GM23338 (cell line): ENCODE measurements at regions not wholly inside any gene's neighbourhood (a gene's known extent, or its start where the extent isn't known, plus 50 kb on each side); places are given as distances from the start of the nearest gene placed in this dataset.

Source experiments
- ATAC-seq: fragments of 200-7000 bp; cut with Tn5 transposase; 3 replicates; pipeline ENCODE4 v1.9.1; 2020
- DNase-seq: peaks from one replicate; pipeline ENCODE4 v3.0.0-alpha.2; 2015; ENCODE audit warnings: low spot score
- H2AFZ ChIP-seq: fragments of 200-600 bp; sonication (generic); 2 replicates; pipeline ENCODE4 v1.8.0; 2016; ENCODE audit warnings: antibody characterized with exemption, mild to moderate bottlenecking, moderate library complexity
- H3F3A ChIP-seq: fragments of 200-600 bp; sonication (generic); replicated peaks from 2 replicates; pipeline ENCODE4 v1.8.0; 2017; ENCODE audit warnings: antibody characterized with exemption, mixed run types, low read depth
- H3K27ac ChIP-seq: fragments of 200-600 bp; sonication (generic); 2 replicates; pipeline ENCODE4 v1.6.1; 2016; ENCODE audit warnings: low read depth
- H3K27me3 ChIP-seq: fragments of 200-600 bp; sonication (generic); 2 replicates; pipeline ENCODE4 v1.8.0; 2016; ENCODE audit warnings: mild to moderate bottlenecking, mixed run types, moderate library complexity; ENCODE audit not compliant: insufficient read depth
- H3K36me3 ChIP-seq: fragments of 200-600 bp; sonication (generic); 2 replicates; pipeline ENCODE4 v1.8.0; 2016; ENCODE audit warnings: mild to moderate bottlenecking; ENCODE audit not compliant: insufficient read depth
- H3K4me1 ChIP-seq: fragments of 200-600 bp; sonication (generic); 2 replicates; pipeline ENCODE4 v1.8.0; 2016; ENCODE audit warnings: mild to moderate bottlenecking, moderate library complexity; ENCODE audit not compliant: insufficient read depth
- H3K4me2 ChIP-seq: fragments of 200-600 bp; sonication (generic); 2 replicates; pipeline ENCODE4 v1.7.1; 2017; ENCODE audit warnings: mixed run types
- H3K4me3 ChIP-seq: fragments of 200-600 bp; sonication (generic); 2 replicates; pipeline ENCODE4 v1.6.1; 2016; ENCODE audit warnings: mixed run types
- H3K79me2 ChIP-seq: fragments of 200-600 bp; sonication (generic); replicated peaks from 2 replicates; pipeline ENCODE4 v1.8.0; 2017; ENCODE audit warnings: mild to moderate bottlenecking; ENCODE audit not compliant: insufficient read depth
- H3K9me2 ChIP-seq: fragments of 200-600 bp; sonication (generic); 2 replicates; pipeline ENCODE4 v1.8.0; 2017; ENCODE audit not compliant: insufficient read depth
- H4K20me1 ChIP-seq: fragments of 200-600 bp; sonication (generic); replicated peaks from 2 replicates; pipeline ENCODE4 v1.8.0; 2017; ENCODE audit warnings: mild to moderate bottlenecking; ENCODE audit not compliant: insufficient read depth
- H3K27ac Mint-ChIP-seq: 2 replicates; pipeline ENCODE4 v1.8.0; 2020; ENCODE audit warnings: inconsistent platforms, mild to moderate bottlenecking, moderate library complexity, mixed read lengths
- H3K27me3 Mint-ChIP-seq: 3 replicates; pipeline ENCODE4 v1.8.0; 2022; ENCODE audit warnings: low read depth, mild to moderate bottlenecking, moderate library complexity, mixed read lengths, inconsistent platforms; ENCODE audit not compliant: insufficient read depth, poor library complexity
- H3K36me3 Mint-ChIP-seq: 3 replicates; pipeline ENCODE4 v1.8.0; 2021; ENCODE audit warnings: low read depth, mild to moderate bottlenecking, inconsistent platforms, moderate library complexity, mixed read lengths
- H3K4me1 Mint-ChIP-seq: 3 replicates; pipeline ENCODE4 v1.8.0; 2020; ENCODE audit warnings: mild to moderate bottlenecking, inconsistent platforms, mixed read lengths
- H3K4me3 Mint-ChIP-seq: 3 replicates; pipeline ENCODE4 v1.8.0; 2021; ENCODE audit warnings: moderate library complexity, mild to moderate bottlenecking, inconsistent platforms, mixed read lengths
- H3K9me3 Mint-ChIP-seq: 3 replicates; pipeline ENCODE4 v1.8.0; 2020; ENCODE audit warnings: moderate library complexity, mild to moderate bottlenecking, inconsistent platforms, mixed read lengths
- CREB1 ChIP-seq: fragments of 250-450 bp; sonication (Bioruptor Pico); IDR thresholded peaks from 2 replicates; pipeline ENCODE4 v1.5.0; 2020; ENCODE audit warnings: low read depth, mild to moderate bottlenecking, moderate library complexity
- EZH2 ChIP-seq: fragments of 200-600 bp; sonication (generic); IDR thresholded peaks from one replicate; pipeline ENCODE4 v1.8.0; 2017; ENCODE audit warnings: antibody characterized with exemption, mild to moderate bottlenecking, low read depth; ENCODE audit not compliant: unreplicated experiment
- EZH2phosphoT487 ChIP-seq: fragments of 200-600 bp; sonication (generic); IDR thresholded peaks from one replicate; pipeline ENCODE4 v1.8.1; 2018; ENCODE audit warnings: antibody characterized with exemption; ENCODE audit not compliant: unreplicated experiment
- JUNB ChIP-seq: IDR thresholded peaks from one replicate; pipeline ENCODE4 v1.6.1; 2016; ENCODE audit warnings: antibody characterized with exemption; ENCODE audit not compliant: unreplicated experiment
- NANOG ChIP-seq: IDR thresholded peaks from 2 replicates; pipeline ENCODE4 v1.6.1; 2016; ENCODE audit warnings: antibody characterized with exemption, borderline replicate concordance
- POLR2AphosphoS5 ChIP-seq: IDR thresholded peaks from 2 replicates; pipeline ENCODE4 v1.6.1; 2016; ENCODE audit warnings: antibody characterized with exemption, low read depth
- STAT1 ChIP-seq: IDR thresholded peaks from one replicate; pipeline ENCODE4 v1.6.1; 2016; ENCODE audit warnings: antibody characterized with exemption; ENCODE audit not compliant: unreplicated experiment
- ZNF114 ChIP-seq: fragments of 250-450 bp; sonication (Bioruptor Pico); IDR thresholded peaks from 2 replicates; pipeline ENCODE4 v1.5.0; 2020; ENCODE audit warnings: mild to moderate bottlenecking, moderate library complexity
- ZNF331 ChIP-seq: fragments of 250-450 bp; sonication (Bioruptor Pico); IDR thresholded peaks from 2 replicates; pipeline ENCODE4 v1.5.0; 2020; ENCODE audit warnings: low read depth, mild to moderate bottlenecking, moderate library complexity
- TF ChIP-seq, protein P1 (sequence below): IDR thresholded peaks from one replicate; pipeline ENCODE4 v1.6.1; 2018; ENCODE audit warnings: antibody characterized with exemption; ENCODE audit not compliant: unreplicated experiment
- TF ChIP-seq, protein P2 (sequence below): IDR thresholded peaks from 2 replicates; pipeline ENCODE4 v1.6.1; 2016; ENCODE audit warnings: antibody characterized with exemption
- TF ChIP-seq, protein P3 (sequence below), 2 experiments: fragments of 200-600 bp in 1 of 2; sonication (generic) in 1 of 2; conservative IDR thresholded peaks; 2 replicates each; pipeline versions ENCODE4 v1.5.1 to v1.6.1; 2016 to 2017; ENCODE audit warnings: antibody characterized with exemption in 2 of 2, low read depth in 2 of 2, mild to moderate bottlenecking in 2 of 2, moderate library complexity in 1 of 2
- TF ChIP-seq, protein P4 (sequence below): fragments of 250-450 bp; sonication (Bioruptor Pico); IDR thresholded peaks from 2 replicates; pipeline ENCODE4 v1.5.0; 2020; ENCODE audit warnings: mild to moderate bottlenecking, moderate library complexity

DNA sequence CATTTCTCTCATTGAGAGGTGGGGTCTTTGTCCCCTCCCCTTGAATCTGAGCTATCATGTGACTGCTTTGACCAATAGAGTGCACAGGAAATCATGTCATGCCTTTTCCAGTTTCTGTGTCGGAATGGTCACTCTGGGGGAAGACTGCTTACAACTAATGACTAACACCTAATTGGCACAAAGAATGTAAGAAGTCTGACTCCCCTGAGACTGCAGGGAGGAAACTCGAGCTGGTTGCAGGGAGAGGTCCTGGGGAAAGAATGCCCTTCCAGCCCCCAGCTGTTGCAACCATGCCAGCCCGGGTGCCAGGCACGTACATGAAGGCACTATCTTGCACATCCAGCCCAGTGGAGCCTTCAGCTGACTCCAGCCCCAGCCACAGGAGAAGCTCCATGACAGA is 254.2 kb downstream of the DHX15 start:
- Histone ChIP-seq H3K79me2 (peaks cover 45% of the 10 kb centered on the region), H3K36me3 (peaks cover 29% of the 10 kb centered on the region), H3K27ac (no peak overlapping the region), H3F3A (no peaks in the 10 kb centered on the region), H3K4me3 (no peak overlapping the region), H3K4me1 (peaks cover 45% of the 10 kb centered on the region), H3K4me2 (peak overlapping the region; percentile 41), H4K20me1 (peaks cover 16% of the 10 kb centered on the region), H3K27me3 (no peaks in the 10 kb centered on the region), H2AFZ (no peak overlapping the region), H3K9me2 (no peaks in the 10 kb centered on the region; the same call in 1 of the 2 replicates)
- ATAC-seq: no peak
- Mint-ChIP-seq H3K36me3 (peaks cover 15% of the 10 kb centered on the region; the same call in 2 of the 3 replicates), H3K4me1 (peaks cover 51% of the 10 kb centered on the region), H3K27me3 (peaks cover 1% of the 10 kb centered on the region), H3K9me3 (no peaks in the 10 kb centered on the region), H3K27ac (no peak overlapping the region), H3K4me3 (no peak overlapping the region)
- DNase-seq: no peak
- no peak for TF ChIP-seq POLR2AphosphoS5
- no peak for TF ChIP-seq JUNB
- no peak for TF ChIP-seq EZH2phosphoT487
- no peak for TF ChIP-seq EZH2
- no peak for TF ChIP-seq NANOG
- TF ChIP-seq CREB1 (CRISPR knock-in tag): no peak
- TF ChIP-seq, protein P1, sequence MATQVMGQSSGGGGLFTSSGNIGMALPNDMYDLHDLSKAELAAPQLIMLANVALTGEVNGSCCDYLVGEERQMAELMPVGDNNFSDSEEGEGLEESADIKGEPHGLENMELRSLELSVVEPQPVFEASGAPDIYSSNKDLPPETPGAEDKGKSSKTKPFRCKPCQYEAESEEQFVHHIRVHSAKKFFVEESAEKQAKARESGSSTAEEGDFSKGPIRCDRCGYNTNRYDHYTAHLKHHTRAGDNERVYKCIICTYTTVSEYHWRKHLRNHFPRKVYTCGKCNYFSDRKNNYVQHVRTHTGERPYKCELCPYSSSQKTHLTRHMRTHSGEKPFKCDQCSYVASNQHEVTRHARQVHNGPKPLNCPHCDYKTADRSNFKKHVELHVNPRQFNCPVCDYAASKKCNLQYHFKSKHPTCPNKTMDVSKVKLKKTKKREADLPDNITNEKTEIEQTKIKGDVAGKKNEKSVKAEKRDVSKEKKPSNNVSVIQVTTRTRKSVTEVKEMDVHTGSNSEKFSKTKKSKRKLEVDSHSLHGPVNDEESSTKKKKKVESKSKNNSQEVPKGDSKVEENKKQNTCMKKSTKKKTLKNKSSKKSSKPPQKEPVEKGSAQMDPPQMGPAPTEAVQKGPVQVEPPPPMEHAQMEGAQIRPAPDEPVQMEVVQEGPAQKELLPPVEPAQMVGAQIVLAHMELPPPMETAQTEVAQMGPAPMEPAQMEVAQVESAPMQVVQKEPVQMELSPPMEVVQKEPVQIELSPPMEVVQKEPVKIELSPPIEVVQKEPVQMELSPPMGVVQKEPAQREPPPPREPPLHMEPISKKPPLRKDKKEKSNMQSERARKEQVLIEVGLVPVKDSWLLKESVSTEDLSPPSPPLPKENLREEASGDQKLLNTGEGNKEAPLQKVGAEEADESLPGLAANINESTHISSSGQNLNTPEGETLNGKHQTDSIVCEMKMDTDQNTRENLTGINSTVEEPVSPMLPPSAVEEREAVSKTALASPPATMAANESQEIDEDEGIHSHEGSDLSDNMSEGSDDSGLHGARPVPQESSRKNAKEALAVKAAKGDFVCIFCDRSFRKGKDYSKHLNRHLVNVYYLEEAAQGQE: no peak
- TF ChIP-seq ZNF114 (CRISPR knock-in tag): no peak
- TF ChIP-seq, protein P2, sequence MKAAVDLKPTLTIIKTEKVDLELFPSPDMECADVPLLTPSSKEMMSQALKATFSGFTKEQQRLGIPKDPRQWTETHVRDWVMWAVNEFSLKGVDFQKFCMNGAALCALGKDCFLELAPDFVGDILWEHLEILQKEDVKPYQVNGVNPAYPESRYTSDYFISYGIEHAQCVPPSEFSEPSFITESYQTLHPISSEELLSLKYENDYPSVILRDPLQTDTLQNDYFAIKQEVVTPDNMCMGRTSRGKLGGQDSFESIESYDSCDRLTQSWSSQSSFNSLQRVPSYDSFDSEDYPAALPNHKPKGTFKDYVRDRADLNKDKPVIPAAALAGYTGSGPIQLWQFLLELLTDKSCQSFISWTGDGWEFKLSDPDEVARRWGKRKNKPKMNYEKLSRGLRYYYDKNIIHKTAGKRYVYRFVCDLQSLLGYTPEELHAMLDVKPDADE: no peak
- TF ChIP-seq, protein P3, sequence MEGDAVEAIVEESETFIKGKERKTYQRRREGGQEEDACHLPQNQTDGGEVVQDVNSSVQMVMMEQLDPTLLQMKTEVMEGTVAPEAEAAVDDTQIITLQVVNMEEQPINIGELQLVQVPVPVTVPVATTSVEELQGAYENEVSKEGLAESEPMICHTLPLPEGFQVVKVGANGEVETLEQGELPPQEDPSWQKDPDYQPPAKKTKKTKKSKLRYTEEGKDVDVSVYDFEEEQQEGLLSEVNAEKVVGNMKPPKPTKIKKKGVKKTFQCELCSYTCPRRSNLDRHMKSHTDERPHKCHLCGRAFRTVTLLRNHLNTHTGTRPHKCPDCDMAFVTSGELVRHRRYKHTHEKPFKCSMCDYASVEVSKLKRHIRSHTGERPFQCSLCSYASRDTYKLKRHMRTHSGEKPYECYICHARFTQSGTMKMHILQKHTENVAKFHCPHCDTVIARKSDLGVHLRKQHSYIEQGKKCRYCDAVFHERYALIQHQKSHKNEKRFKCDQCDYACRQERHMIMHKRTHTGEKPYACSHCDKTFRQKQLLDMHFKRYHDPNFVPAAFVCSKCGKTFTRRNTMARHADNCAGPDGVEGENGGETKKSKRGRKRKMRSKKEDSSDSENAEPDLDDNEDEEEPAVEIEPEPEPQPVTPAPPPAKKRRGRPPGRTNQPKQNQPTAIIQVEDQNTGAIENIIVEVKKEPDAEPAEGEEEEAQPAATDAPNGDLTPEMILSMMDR (conservative IDR thresholded peaks at IDR 0.05; ENCODE audit: low read depth in 2 of 2): no peak
- TF ChIP-seq, protein P4, sequence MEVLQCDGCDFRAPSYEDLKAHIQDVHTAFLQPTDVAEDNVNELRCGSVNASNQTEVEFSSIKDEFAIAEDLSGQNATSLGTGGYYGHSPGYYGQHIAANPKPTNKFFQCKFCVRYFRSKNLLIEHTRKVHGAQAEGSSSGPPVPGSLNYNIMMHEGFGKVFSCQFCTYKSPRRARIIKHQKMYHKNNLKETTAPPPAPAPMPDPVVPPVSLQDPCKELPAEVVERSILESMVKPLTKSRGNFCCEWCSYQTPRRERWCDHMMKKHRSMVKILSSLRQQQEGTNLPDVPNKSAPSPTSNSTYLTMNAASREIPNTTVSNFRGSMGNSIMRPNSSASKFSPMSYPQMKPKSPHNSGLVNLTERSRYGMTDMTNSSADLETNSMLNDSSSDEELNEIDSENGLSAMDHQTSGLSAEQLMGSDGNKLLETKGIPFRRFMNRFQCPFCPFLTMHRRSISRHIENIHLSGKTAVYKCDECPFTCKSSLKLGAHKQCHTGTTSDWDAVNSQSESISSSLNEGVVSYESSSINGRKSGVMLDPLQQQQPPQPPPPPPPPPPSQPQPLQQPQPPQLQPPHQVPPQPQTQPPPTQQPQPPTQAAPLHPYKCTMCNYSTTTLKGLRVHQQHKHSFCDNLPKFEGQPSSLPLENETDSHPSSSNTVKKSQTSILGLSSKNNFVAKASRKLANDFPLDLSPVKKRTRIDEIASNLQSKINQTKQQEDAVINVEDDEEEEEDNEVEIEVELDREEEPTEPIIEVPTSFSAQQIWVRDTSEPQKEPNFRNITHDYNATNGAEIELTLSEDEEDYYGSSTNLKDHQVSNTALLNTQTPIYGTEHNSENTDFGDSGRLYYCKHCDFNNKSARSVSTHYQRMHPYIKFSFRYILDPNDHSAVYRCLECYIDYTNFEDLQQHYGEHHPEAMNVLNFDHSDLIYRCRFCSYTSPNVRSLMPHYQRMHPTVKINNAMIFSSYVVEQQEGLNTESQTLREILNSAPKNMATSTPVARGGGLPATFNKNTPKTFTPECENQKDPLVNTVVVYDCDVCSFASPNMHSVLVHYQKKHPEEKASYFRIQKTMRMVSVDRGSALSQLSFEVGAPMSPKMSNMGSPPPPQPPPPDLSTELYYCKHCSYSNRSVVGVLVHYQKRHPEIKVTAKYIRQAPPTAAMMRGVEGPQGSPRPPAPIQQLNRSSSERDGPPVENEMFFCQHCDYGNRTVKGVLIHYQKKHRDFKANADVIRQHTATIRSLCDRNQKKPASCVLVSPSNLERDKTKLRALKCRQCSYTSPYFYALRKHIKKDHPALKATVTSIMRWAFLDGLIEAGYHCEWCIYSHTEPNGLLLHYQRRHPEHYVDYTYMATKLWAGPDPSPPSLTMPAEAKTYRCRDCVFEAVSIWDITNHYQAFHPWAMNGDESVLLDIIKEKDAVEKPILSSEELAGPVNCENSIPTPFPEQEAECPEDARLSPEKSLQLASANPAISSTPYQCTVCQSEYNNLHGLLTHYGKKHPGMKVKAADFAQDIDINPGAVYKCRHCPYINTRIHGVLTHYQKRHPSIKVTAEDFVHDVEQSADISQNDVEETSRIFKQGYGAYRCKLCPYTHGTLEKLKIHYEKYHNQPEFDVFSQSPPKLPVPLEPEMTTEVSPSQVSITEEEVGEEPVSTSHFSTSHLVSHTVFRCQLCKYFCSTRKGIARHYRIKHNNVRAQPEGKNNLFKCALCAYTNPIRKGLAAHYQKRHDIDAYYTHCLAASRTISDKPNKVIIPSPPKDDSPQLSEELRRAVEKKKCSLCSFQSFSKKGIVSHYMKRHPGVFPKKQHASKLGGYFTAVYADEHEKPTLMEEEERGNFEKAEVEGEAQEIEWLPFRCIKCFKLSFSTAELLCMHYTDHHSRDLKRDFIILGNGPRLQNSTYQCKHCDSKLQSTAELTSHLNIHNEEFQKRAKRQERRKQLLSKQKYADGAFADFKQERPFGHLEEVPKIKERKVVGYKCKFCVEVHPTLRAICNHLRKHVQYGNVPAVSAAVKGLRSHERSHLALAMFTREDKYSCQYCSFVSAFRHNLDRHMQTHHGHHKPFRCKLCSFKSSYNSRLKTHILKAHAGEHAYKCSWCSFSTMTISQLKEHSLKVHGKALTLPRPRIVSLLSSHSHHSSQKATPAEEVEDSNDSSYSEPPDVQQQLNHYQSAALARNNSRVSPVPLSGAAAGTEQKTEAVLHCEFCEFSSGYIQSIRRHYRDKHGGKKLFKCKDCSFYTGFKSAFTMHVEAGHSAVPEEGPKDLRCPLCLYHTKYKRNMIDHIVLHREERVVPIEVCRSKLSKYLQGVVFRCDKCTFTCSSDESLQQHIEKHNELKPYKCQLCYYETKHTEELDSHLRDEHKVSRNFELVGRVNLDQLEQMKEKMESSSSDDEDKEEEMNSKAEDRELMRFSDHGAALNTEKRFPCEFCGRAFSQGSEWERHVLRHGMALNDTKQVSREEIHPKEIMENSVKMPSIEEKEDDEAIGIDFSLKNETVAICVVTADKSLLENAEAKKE (CRISPR knock-in tag): no peak
- no peak for TF ChIP-seq STAT1
- TF ChIP-seq ZNF331 (CRISPR knock-in tag): no peak
